H9 (cell line): ENCODE measurements at regions not wholly inside any gene's neighbourhood (a gene's known extent, or its start where the extent isn't known, plus 50 kb on each side); places are given as distances from the start of the nearest gene placed in this dataset.
"Not testable (repeated sequence)": the region's sequence is repeated elsewhere in the genome, so short reads cannot be mapped to it uniquely, and the experiment has no call there.

ENCODE experiments used
- DNase-seq: peaks from one replicate; pipeline ENCODE4 v3.0.0-alpha.2; 2017
- H2AFZ ChIP-seq: one replicate; pipeline ENCODE4 v1.6.1; 2013; ENCODE audit warnings: mild to moderate bottlenecking, low read length, control low read depth, moderate library complexity
- H2AK5ac ChIP-seq: 2 replicates; pipeline ENCODE4 v1.6.1; 2013; ENCODE audit warnings: low read length, control low read depth, mixed read lengths; ENCODE audit not compliant: insufficient read length
- H2BK120ac ChIP-seq: one replicate; pipeline ENCODE4 v1.6.1; 2013; ENCODE audit warnings: low read depth, mild to moderate bottlenecking, low read length, control low read depth, inconsistent platforms; ENCODE audit not compliant: poor library complexity, severe bottlenecking
- H2BK12ac ChIP-seq: 2 replicates; pipeline ENCODE4 v1.6.1; 2013; ENCODE audit warnings: low read length, control low read depth, mixed read lengths, low read depth; ENCODE audit not compliant: insufficient read length
- H2BK15ac ChIP-seq: 2 replicates; pipeline ENCODE4 v1.6.1; 2013; ENCODE audit warnings: low read depth, low read length, control low read depth
- H2BK20ac ChIP-seq: one replicate; pipeline ENCODE4 v1.6.1; 2013; ENCODE audit warnings: low read depth, mild to moderate bottlenecking, low read length, control low read depth, inconsistent platforms; ENCODE audit not compliant: poor library complexity, severe bottlenecking
- H2BK5ac ChIP-seq: 2 replicates; pipeline ENCODE4 v1.6.1; 2013; ENCODE audit warnings: low read length, control low read depth, mixed read lengths; ENCODE audit not compliant: insufficient read length
- H3K14ac ChIP-seq: 2 replicates; pipeline ENCODE4 v1.6.1; 2013; ENCODE audit warnings: low read length, control low read depth; ENCODE audit not compliant: insufficient read depth
- H3K18ac ChIP-seq: 2 replicates; pipeline ENCODE4 v1.6.1; 2013; ENCODE audit warnings: low read depth, mild to moderate bottlenecking, mixed read lengths, low read length, control low read depth; ENCODE audit not compliant: insufficient read length
- H3K23ac ChIP-seq: 2 replicates; pipeline ENCODE4 v1.6.1; 2013; ENCODE audit warnings: low read length, control low read depth, mixed read lengths, low read depth; ENCODE audit not compliant: insufficient read length
- H3K23me2 ChIP-seq: 2 replicates; pipeline ENCODE4 v1.6.1; 2013; ENCODE audit warnings: low read depth, mild to moderate bottlenecking, mixed read lengths, low read length, control low read depth; ENCODE audit not compliant: insufficient read length, poor library complexity, severe bottlenecking
- H3K27ac ChIP-seq: 2 replicates; pipeline ENCODE4 v1.5.1; 2013; ENCODE audit warnings: low read length, control low read depth, mixed read lengths, low read depth; ENCODE audit not compliant: insufficient read length
- H3K27me3 ChIP-seq: 2 replicates; pipeline ENCODE4 v1.6.1; 2013; ENCODE audit warnings: low read length, control low read depth, inconsistent platforms; ENCODE audit not compliant: insufficient read depth
- H3K4ac ChIP-seq: 2 replicates; pipeline ENCODE4 v1.6.1; 2013; ENCODE audit warnings: low read depth, mild to moderate bottlenecking, control low read depth, inconsistent platforms, low read length, moderate library complexity
- H3K4me1 ChIP-seq: 2 replicates; pipeline ENCODE4 v1.6.1; 2013; ENCODE audit warnings: low read length, control low read depth, inconsistent platforms; ENCODE audit not compliant: insufficient read depth
- H3K4me2 ChIP-seq: 2 replicates; pipeline ENCODE4 v1.6.1; 2013; ENCODE audit warnings: low read length, control low read depth, mixed read lengths; ENCODE audit not compliant: insufficient read length, insufficient read depth
- H3K56ac ChIP-seq: 2 replicates; pipeline ENCODE4 v1.6.1; 2013; ENCODE audit warnings: low read depth, mild to moderate bottlenecking, mixed read lengths, low read length, control low read depth; ENCODE audit not compliant: insufficient read length
- H3K79me1 ChIP-seq: 2 replicates; pipeline ENCODE4 v1.6.1; 2013; ENCODE audit warnings: low read depth, mild to moderate bottlenecking, moderate library complexity, low read length, control low read depth, inconsistent platforms; ENCODE audit not compliant: insufficient read depth, poor library complexity, severe bottlenecking
- H3K79me2 ChIP-seq: 2 replicates; pipeline ENCODE4 v1.6.1; 2013; ENCODE audit warnings: low read length, control low read depth, inconsistent platforms; ENCODE audit not compliant: insufficient read depth
- H3K9ac ChIP-seq: 2 replicates; pipeline ENCODE4 v1.6.1; 2013; ENCODE audit warnings: low read length, control low read depth, mixed read lengths; ENCODE audit not compliant: insufficient read length; ENCODE audit errors: extremely low read depth
- H3K9me3 ChIP-seq: one replicate; pipeline ENCODE4 v1.6.1; 2013; ENCODE audit warnings: low read depth, low read length, inconsistent platforms; ENCODE audit not compliant: control insufficient read depth
- H3T11ph ChIP-seq: one replicate; pipeline ENCODE4 v1.6.1; 2013; ENCODE audit warnings: mild to moderate bottlenecking, low read length, control low read depth, inconsistent platforms
- H4K20me1 ChIP-seq: one replicate; pipeline ENCODE4 v1.6.1; 2013; ENCODE audit not compliant: control insufficient read depth, insufficient read length, insufficient read depth
- H4K5ac ChIP-seq: 2 replicates; pipeline ENCODE4 v1.6.1; 2013; ENCODE audit warnings: low read depth, mild to moderate bottlenecking, mixed read lengths, low read length, control low read depth; ENCODE audit not compliant: insufficient read length
- H4K8ac ChIP-seq: replicated peaks from 2 replicates; pipeline ENCODE4 v1.6.1; 2013; ENCODE audit warnings: low read length, control low read depth, mixed read lengths, low read depth; ENCODE audit not compliant: insufficient read length
- H4K91ac ChIP-seq: 2 replicates; pipeline ENCODE4 v1.6.1; 2013; ENCODE audit warnings: low read depth, mild to moderate bottlenecking, moderate library complexity, mixed read lengths, low read length, control low read depth; ENCODE audit not compliant: insufficient read length
- H3K27ac Mint-ChIP-seq, 3 experiments: 2 replicates in 2 of 3; 3 replicates in 1 of 3; pipeline ENCODE4 v1.8.0; 2020 to 2021; ENCODE audit warnings: mixed read lengths in 3 of 3, mild to moderate bottlenecking in 1 of 3, moderate library complexity in 1 of 3
- H3K27me3 Mint-ChIP-seq: 2 replicates; pipeline ENCODE4 v1.8.0; 2021; ENCODE audit warnings: low read depth, mild to moderate bottlenecking, moderate library complexity, mixed read lengths
- H3K36me3 Mint-ChIP-seq, 3 experiments: 2 replicates in 2 of 3; 3 replicates in 1 of 3; pipeline ENCODE4 v1.8.0; 2020 to 2021; ENCODE audit warnings: low read depth in 3 of 3, mixed read lengths in 3 of 3; ENCODE audit not compliant: insufficient read depth in 1 of 3
- H3K4me1 Mint-ChIP-seq, 2 experiments: 2 replicates each; pipeline ENCODE4 v1.8.0; 2020; ENCODE audit warnings: mixed read lengths in 2 of 2
- H3K4me3 Mint-ChIP-seq, 2 experiments: 2 replicates in 1 of 2; 3 replicates in 1 of 2; pipeline ENCODE4 v1.8.0; 2020 to 2021; ENCODE audit warnings: mild to moderate bottlenecking in 2 of 2, mixed read lengths in 2 of 2, moderate library complexity in 1 of 2
- H3K9me3 Mint-ChIP-seq, 2 experiments: 2 replicates in 1 of 2; 3 replicates in 1 of 2; pipeline ENCODE4 v1.8.0; 2020; ENCODE audit warnings: mild to moderate bottlenecking in 2 of 2, mixed read lengths in 2 of 2, moderate library complexity in 1 of 2
- WGBS: extraction: QIAGEN DNeasy Blood & Tissue Kit; methylation state at CpG from one replicate; pipeline ENCODE4 v1.1.7; 2013; ENCODE audit warnings: missing lambda C conversion rate, low lambda C conversion rate, mixed read lengths; ENCODE audit not compliant: insufficient read length; ENCODE audit errors: extremely low coverage; 5-methylcytosine and 5-hydroxymethylcytosine counted together

GRCh38 chr2:188036786-188037185, 254.9 kb upstream of the GULP1 start:
- not testable (repeated sequence) for H3K9ac ChIP-seq, DNase-seq, H2BK20ac ChIP-seq, H4K5ac ChIP-seq, H3K23ac ChIP-seq, H3K27me3 ChIP-seq, H2BK12ac ChIP-seq, H3K4me1 ChIP-seq, H4K8ac ChIP-seq, H2AFZ ChIP-seq, H4K20me1 ChIP-seq, H3K4ac ChIP-seq, H4K91ac ChIP-seq, H3K56ac ChIP-seq, H3K18ac ChIP-seq, H2BK15ac ChIP-seq, H3K27ac Mint-ChIP-seq, H3K9me3 ChIP-seq, H3K27ac ChIP-seq, H2AK5ac ChIP-seq, H3K9me3 Mint-ChIP-seq, H3K4me3 Mint-ChIP-seq, H2BK120ac ChIP-seq, H3K14ac ChIP-seq, H3K27me3 Mint-ChIP-seq, H3K79me1 ChIP-seq, H2BK5ac ChIP-seq, H3T11ph ChIP-seq
- Mint-ChIP-seq H3K36me3 (peaks cover 0 to 16% (median 1%) of the 10 kb centered on the region in 3 experiments), H3K4me1 (peaks cover 14 to 15% of the 10 kb centered on the region in 2 experiments)
- no CpG with 5 or more reads among the region's 5 CpGs for WGBS
- Histone ChIP-seq H3K79me2 (peaks cover 15% of the 10 kb centered on the region; the same call in 1 of the 2 replicates), H3K4me2 (peak overlapping the region; percentile 95), H3K23me2 (peaks cover 13% of the 10 kb centered on the region)
